Natural killer cell (primary cell): ENCODE measurements at regions not wholly inside any gene's neighbourhood (a gene's known extent, or its start where the extent isn't known, plus 50 kb on each side); places are given as distances from the start of the nearest gene placed in this dataset.

ENCODE experiments used
- ATAC-seq, 3 donors: fragments of 150-1000 bp in 2 of 3; fragments of 200-7000 bp in 1 of 3; cut with Tn5 transposase; 1 replicate in 1 of 3; 2 replicates in 2 of 3; pipeline ENCODE4 v1.10.0; 2021; ENCODE audit warnings: mild to moderate bottlenecking in 2 of 3, moderate library complexity in 2 of 3
- DNase-seq, 2 donors: peaks; one replicate each; pipeline versions ENCODE4 v3.0.0 to v3.0.0-alpha.2; 2013 to 2021; ENCODE audit warnings: mixed read lengths in 1 of 2
- H3K27ac ChIP-seq: one replicate; pipeline ENCODE4 v1.5.1; 2013; ENCODE audit warnings: mild to moderate bottlenecking, low read length
- H3K27me3 ChIP-seq: one replicate; pipeline ENCODE4 v1.6.1; 2013; ENCODE audit warnings: low read length; ENCODE audit not compliant: control insufficient read depth, insufficient read depth
- H3K36me3 ChIP-seq: one replicate; pipeline ENCODE4 v1.6.1; 2013; ENCODE audit warnings: low read length; ENCODE audit not compliant: control insufficient read depth, insufficient read depth
- H3K4me1 ChIP-seq: one replicate; pipeline ENCODE4 v1.6.1; 2013; ENCODE audit warnings: low read length; ENCODE audit not compliant: control insufficient read depth, insufficient read depth
- H3K4me3 ChIP-seq: one replicate; pipeline ENCODE4 v1.5.1; 2013; ENCODE audit warnings: low read length
- H3K9me3 ChIP-seq: one replicate; pipeline ENCODE4 v1.6.1; 2013; ENCODE audit warnings: low read length; ENCODE audit not compliant: control insufficient read depth, insufficient read depth
- H3K27ac Mint-ChIP-seq, 2 donors: one replicate each; pipeline ENCODE4 v1.8.0; 2022; ENCODE audit warnings: mild to moderate bottlenecking in 2 of 2, mixed read lengths in 2 of 2, moderate library complexity in 1 of 2
- H3K27me3 Mint-ChIP-seq, 2 donors: one replicate each; pipeline ENCODE4 v1.8.0; 2022; ENCODE audit warnings: low read depth in 2 of 2, mixed read lengths in 2 of 2
- H3K36me3 Mint-ChIP-seq: one replicate; pipeline ENCODE4 v1.8.0; 2022; ENCODE audit warnings: mixed read lengths
- H3K4me1 Mint-ChIP-seq, 2 donors: one replicate each; pipeline ENCODE4 v1.8.0; 2022; ENCODE audit warnings: mixed read lengths in 2 of 2
- H3K4me3 Mint-ChIP-seq: one replicate; pipeline ENCODE4 v1.8.0; 2022; ENCODE audit warnings: mild to moderate bottlenecking, moderate library complexity, mixed read lengths
- H3K9me3 Mint-ChIP-seq, 2 donors: one replicate each; pipeline ENCODE4 v1.8.0; 2022; ENCODE audit warnings: mixed read lengths in 2 of 2
- WGBS: methylation state at CpG from one replicate; pipeline ENCODE4 v1.1.7; 2013; ENCODE audit warnings: missing lambda C conversion rate; ENCODE audit not compliant: insufficient coverage; 5-methylcytosine and 5-hydroxymethylcytosine counted together
- intact Hi-C: fragments of 100-400 bp; cut with micrococcal nuclease; formaldehyde crosslinking; loops from one replicate; pipeline ENCODE4 v1.14.2; 2022
- TF ChIP-seq, protein P1 (sequence below): fragments of 200-600 bp; IDR thresholded peaks from one replicate; pipeline ENCODE4 v1.8.0; 2022; ENCODE audit warnings: antibody characterized with exemption

DNA sequence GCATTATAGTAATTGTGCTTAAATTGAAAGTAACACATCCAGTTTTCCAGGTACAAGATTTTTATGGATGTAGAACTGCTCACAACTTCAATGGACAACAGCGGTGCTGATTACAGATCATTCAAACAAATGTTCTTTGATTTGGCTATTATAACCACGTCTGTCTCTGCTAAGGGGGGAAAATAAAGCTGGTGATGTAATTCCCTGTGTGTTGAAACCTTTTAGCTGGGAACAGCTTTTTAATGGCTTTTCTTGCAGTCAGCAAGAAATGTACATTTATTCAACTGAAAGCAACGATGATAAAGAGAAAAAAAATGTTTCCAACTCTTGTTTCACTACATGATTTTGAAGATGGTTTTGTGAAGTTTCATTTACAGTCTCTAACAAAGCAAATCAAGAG, 431.9 kb upstream of the AGTR1 start:
- Histone ChIP-seq H3K4me1 (no peaks in the 10 kb centered on the region), H3K27me3 (no peaks in the 10 kb centered on the region), H3K4me3 (no peak overlapping the region), H3K27ac (no peak overlapping the region), H3K36me3 (no peaks in the 10 kb centered on the region), H3K9me3 (no peaks in the 10 kb centered on the region)
- no peaks in the 10 kb centered on the region for H3K27me3 Mint-ChIP-seq
- TF ChIP-seq, protein P1, sequence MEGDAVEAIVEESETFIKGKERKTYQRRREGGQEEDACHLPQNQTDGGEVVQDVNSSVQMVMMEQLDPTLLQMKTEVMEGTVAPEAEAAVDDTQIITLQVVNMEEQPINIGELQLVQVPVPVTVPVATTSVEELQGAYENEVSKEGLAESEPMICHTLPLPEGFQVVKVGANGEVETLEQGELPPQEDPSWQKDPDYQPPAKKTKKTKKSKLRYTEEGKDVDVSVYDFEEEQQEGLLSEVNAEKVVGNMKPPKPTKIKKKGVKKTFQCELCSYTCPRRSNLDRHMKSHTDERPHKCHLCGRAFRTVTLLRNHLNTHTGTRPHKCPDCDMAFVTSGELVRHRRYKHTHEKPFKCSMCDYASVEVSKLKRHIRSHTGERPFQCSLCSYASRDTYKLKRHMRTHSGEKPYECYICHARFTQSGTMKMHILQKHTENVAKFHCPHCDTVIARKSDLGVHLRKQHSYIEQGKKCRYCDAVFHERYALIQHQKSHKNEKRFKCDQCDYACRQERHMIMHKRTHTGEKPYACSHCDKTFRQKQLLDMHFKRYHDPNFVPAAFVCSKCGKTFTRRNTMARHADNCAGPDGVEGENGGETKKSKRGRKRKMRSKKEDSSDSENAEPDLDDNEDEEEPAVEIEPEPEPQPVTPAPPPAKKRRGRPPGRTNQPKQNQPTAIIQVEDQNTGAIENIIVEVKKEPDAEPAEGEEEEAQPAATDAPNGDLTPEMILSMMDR, result no peak
- no peak overlapping the region for H3K4me3 Mint-ChIP-seq
- WGBS, result 66% methylated on average over 2 of the region's 3 CpGs
- no peaks in the 10 kb centered on the region for H3K36me3 Mint-ChIP-seq
- H3K27ac Mint-ChIP-seq, result no peak overlapping the region
- peaks cover 3 to 15% of the 10 kb centered on the region in 2 donors for H3K9me3 Mint-ChIP-seq
- intact Hi-C loops, result no loop called here
- ATAC-seq (no peak), DNase-seq (no peak)
- H3K4me1 Mint-ChIP-seq, result no peaks in the 10 kb centered on the region

- Histone ChIP-seq H3K9me3 (no peaks in the 10 kb centered on the region), H3K27me3 (no peaks in the 10 kb centered on the region), H3K27ac (no peak overlapping the region), H3K36me3 (no peaks in the 10 kb centered on the region), H3K4me3 (no peak overlapping the region), H3K4me1 (no peaks in the 10 kb centered on the region)
- no peak for ATAC-seq
- 100% methylated on average over 1 of the region's 2 CpGs for WGBS
- TF ChIP-seq, protein P1, result no peak
- H3K4me3 Mint-ChIP-seq, result no peak overlapping the region
- no peaks in the 10 kb centered on the region for H3K27me3 Mint-ChIP-seq
- no peak for DNase-seq
- no peaks in the 10 kb centered on the region for H3K36me3 Mint-ChIP-seq
- intact Hi-C loops, result no loop called here
- no peak overlapping the region for H3K27ac Mint-ChIP-seq
- H3K9me3 Mint-ChIP-seq, result peaks cover 3 to 13% of the 10 kb centered on the region in 2 donors
- no peaks in the 10 kb centered on the region for H3K4me1 Mint-ChIP-seq
Measured at GRCh38 chr3:148266341-148266740, 431.4 kb upstream of the AGTR1 start.

DNA sequence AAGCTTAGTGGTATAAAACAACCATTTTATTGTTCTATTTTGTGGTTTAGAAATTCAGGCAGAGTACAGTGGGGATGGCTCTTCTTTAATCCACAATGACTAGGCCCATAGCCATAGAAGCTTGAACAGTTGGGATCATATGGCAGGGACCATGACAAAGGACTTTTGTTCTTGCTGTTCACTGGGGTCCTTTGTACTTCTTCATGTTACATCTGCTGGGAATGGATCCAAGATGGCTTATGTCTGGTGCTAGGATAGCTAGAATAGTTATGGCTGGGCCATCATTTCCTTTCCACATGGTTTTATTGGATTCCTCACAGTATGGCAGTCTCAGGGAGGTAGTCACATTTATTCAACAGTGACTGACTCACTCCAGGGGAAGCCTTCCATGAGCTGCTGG, 427.9 kb upstream of the AGTR1 start:
- Mint-ChIP-seq H3K4me3 (no peak overlapping the region), H3K9me3 (peaks cover 7 to 9% of the 10 kb centered on the region in 2 donors), H3K36me3 (no peaks in the 10 kb centered on the region)

More for the DNA sequence above, 427.9 kb upstream of the AGTR1 start:
- DNase-seq, result no peak
- no peak overlapping the region for H3K27ac ChIP-seq
- H3K27me3 ChIP-seq, result no peaks in the 10 kb centered on the region
- H3K27me3 Mint-ChIP-seq, result no peaks in the 10 kb centered on the region
- intact Hi-C loops, result no loop called here
- no peak overlapping the region for H3K27ac Mint-ChIP-seq
- H3K9me3 ChIP-seq, result no peaks in the 10 kb centered on the region
- no peaks in the 10 kb centered on the region for H3K36me3 ChIP-seq
- TF ChIP-seq, protein P1, result no peak
- H3K4me3 ChIP-seq, result no peak overlapping the region
- no peaks in the 10 kb centered on the region for H3K4me1 ChIP-seq
- no peak for ATAC-seq
- H3K4me1 Mint-ChIP-seq, result no peaks in the 10 kb centered on the region
